Thyroid gland (tissue), 4 donors: ENCODE measurements at regions not wholly inside any gene's neighbourhood (a gene's known extent, or its start where the extent isn't known, plus 50 kb on each side); places are given as distances from the start of the nearest gene placed in this dataset.

Experiments used
- POLR2A ChIP-seq, 2 donors: fragments of 450-650 bp; IDR thresholded peaks; one replicate each; pipeline ENCODE4 v1.6.1; 2017; ENCODE audit warnings: antibody characterized with exemption in 2 of 2, mild to moderate bottlenecking in 2 of 2, moderate library complexity in 1 of 2
- TF ChIP-seq, protein P1 (sequence below), 6 experiments: fragments of 200-600 bp in 3 of 6; fragments of 450-650 bp in 3 of 6; sonication (generic) in 3 of 6; IDR thresholded peaks; one replicate each; pipeline ENCODE4 v1.5.1; 2016 to 2019; ENCODE audit warnings: antibody characterized with exemption in 6 of 6, mild to moderate bottlenecking in 2 of 6, inconsistent platforms in 1 of 6, moderate library complexity in 1 of 6

DNA sequence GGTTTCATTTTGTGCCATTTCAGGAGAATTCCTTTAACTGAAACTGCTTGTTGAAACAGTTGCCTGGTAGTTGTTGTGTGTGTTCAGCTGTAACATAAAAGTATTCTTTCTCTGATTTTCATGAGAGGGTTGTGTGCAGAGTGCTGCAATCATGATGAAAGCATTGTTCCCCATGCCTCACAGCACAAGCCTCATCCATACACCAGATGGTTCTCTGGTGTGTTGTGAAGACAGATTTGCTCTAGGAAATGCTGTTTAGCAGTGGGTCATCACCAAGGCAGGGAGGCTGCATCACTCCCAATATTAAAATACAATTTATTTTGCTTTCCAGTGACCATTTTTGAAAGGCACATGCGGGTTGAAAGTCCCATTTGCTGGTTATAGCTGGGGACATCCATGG is 404.4 kb downstream of the AACS start:
- TF ChIP-seq POLR2A (IDR thresholded peaks at IDR 0.05): no peak
- TF ChIP-seq, protein P1, sequence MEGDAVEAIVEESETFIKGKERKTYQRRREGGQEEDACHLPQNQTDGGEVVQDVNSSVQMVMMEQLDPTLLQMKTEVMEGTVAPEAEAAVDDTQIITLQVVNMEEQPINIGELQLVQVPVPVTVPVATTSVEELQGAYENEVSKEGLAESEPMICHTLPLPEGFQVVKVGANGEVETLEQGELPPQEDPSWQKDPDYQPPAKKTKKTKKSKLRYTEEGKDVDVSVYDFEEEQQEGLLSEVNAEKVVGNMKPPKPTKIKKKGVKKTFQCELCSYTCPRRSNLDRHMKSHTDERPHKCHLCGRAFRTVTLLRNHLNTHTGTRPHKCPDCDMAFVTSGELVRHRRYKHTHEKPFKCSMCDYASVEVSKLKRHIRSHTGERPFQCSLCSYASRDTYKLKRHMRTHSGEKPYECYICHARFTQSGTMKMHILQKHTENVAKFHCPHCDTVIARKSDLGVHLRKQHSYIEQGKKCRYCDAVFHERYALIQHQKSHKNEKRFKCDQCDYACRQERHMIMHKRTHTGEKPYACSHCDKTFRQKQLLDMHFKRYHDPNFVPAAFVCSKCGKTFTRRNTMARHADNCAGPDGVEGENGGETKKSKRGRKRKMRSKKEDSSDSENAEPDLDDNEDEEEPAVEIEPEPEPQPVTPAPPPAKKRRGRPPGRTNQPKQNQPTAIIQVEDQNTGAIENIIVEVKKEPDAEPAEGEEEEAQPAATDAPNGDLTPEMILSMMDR (IDR thresholded peaks at IDR 0.05): no peak
